ENCODE measurements at regions not wholly inside any gene's neighbourhood (a gene's known extent, or its start where the extent isn't known, plus 50 kb on each side); places are given as distances from the start of the nearest gene placed in this dataset.

DNA sequence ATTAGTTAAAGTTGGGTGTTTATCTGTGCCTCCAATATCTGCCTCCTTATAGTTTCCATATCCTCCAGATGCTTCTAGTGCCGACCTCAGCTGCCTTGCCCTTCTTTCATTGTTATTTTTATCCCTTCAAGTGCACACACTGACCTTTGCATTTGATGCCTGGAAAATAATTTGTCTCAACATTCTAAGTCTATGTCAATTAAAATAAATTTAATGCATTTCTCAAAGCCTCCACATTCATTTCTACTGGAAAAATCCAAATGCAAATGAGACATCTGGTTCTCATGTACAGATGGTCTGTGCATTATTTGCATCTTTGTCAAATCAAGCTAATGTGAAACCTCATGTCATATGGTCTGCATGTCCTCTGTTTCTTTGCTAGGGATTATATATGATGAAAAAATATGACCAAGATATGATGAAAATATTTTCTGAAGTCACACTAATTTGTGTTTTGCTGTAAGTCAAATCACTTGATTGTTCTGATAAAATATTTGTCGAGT is 61.4 kb downstream of the TMEM100 start:
- TF ChIP-seq, protein P1, sequence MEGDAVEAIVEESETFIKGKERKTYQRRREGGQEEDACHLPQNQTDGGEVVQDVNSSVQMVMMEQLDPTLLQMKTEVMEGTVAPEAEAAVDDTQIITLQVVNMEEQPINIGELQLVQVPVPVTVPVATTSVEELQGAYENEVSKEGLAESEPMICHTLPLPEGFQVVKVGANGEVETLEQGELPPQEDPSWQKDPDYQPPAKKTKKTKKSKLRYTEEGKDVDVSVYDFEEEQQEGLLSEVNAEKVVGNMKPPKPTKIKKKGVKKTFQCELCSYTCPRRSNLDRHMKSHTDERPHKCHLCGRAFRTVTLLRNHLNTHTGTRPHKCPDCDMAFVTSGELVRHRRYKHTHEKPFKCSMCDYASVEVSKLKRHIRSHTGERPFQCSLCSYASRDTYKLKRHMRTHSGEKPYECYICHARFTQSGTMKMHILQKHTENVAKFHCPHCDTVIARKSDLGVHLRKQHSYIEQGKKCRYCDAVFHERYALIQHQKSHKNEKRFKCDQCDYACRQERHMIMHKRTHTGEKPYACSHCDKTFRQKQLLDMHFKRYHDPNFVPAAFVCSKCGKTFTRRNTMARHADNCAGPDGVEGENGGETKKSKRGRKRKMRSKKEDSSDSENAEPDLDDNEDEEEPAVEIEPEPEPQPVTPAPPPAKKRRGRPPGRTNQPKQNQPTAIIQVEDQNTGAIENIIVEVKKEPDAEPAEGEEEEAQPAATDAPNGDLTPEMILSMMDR (IDR thresholded peaks at IDR 0.05) = no peak
- TF ChIP-seq ZFX (IDR thresholded peaks at IDR 0.05; ENCODE audit: borderline replicate concordance) = no peak
